ENCODE measurements at regions not wholly inside any gene's neighbourhood (a gene's known extent, or its start where the extent isn't known, plus 50 kb on each side); places are given as distances from the start of the nearest gene placed in this dataset.

GRCh38 chr5:158270996-158271554 is 412.1 kb upstream of the CLINT1 start (continued):
- TF ChIP-seq HIVEP1 (CRISPR knock-in tag; IDR thresholded peaks at IDR 0.05) (no peak), TFAP4 (IDR thresholded peaks at IDR 0.05; ENCODE audit: borderline replicate concordance, low read depth) (no peak), JUND (CRISPR knock-in tag; IDR thresholded peaks at IDR 0.05) (no peak), ZNF280D (CRISPR knock-in tag; IDR thresholded peaks at IDR 0.05) (no peak)

- Histone ChIP-seq H3K79me2 (ENCODE audit: insufficient read depth, low read length) (no peaks in the 10 kb centered on the region), H3K27ac (ENCODE audit: extremely low read length, insufficient read depth, low read length) (no peak overlapping the region), H3K9me3 (ENCODE audit: low read length) (no peaks in the 10 kb centered on the region), H3K9ac (ENCODE audit: insufficient read depth, low read depth, low read length) (no peak overlapping the region), H3K36me3 (replicated peaks in 1 of 2; ENCODE audit: control insufficient read depth in 1 of 2, insufficient read depth in 2 of 2, low read length in 2 of 2) (no peaks in the 10 kb centered on the region), H4K20me1 (ENCODE audit: insufficient read depth, low read length) (no peaks in the 10 kb centered on the region), H3K27me3 (ENCODE audit: control insufficient read depth in 1 of 2, insufficient read depth in 2 of 2, low read length in 2 of 2) (no peaks in the 10 kb centered on the region), H3K4me1 (ENCODE audit: insufficient read depth, low read length) (no peaks in the 10 kb centered on the region), H2AFZ (ENCODE audit: low read length) (no peak overlapping the region), H3K4me2 (ENCODE audit: low read depth, low read length) (no peak overlapping the region), H3K4me3 (replicated peaks in 1 of 3; ENCODE audit: insufficient read depth in 1 of 3, low read depth in 2 of 3, low read length in 3 of 3) (no peak overlapping the region)
- ChIA-PET CTCF (ENCODE audit: low intra/inter-chr PET ratio, low total read pairs) (no interaction called here), POLR2A (no interaction called here)
- WGBS (ENCODE audit: low lambda C conversion rate): 27% methylated on average over 8 of the region's 8 CpGs
- no peak for DNase-seq (ENCODE audit: low spot score)
- intact Hi-C loops (cut with micrococcal nuclease; ENCODE audit: unreplicated experiment): no loop called here
- no TSS peak for BruUV-seq (replicated peaks)
- in situ Hi-C loops (cut with HindIII; ENCODE audit: extremely low pct_ligation_motif_present, low pct_unique_long_range_greater_than_20kb): no loop called here
- no peak for FAIRE-seq
- ATAC-seq: no peak
- TF ChIP-seq ONECUT2 (CRISPR knock-in tag; IDR thresholded peaks at IDR 0.05) (no peak), ZFP1 (CRISPR knock-in tag; IDR thresholded peaks at IDR 0.05) (no peak), ZNF317 (CRISPR knock-in tag; IDR thresholded peaks at IDR 0.05) (no peak), IRX3 (CRISPR knock-in tag; IDR thresholded peaks at IDR 0.05; ENCODE audit: borderline replicate concordance, low read depth) (no peak), CBX2 (IDR thresholded peaks at IDR 0.05; ENCODE audit: low read depth, low read length) (no peak), CBX2 (CRISPR knock-in tag; IDR thresholded peaks at IDR 0.05; ENCODE audit: low read depth) (no peak), ZFYVE20 (CRISPR knock-in tag; IDR thresholded peaks at IDR 0.05; ENCODE audit: borderline replicate concordance, low read depth) (no peak), SALL1 (CRISPR knock-in tag; IDR thresholded peaks at IDR 0.05) (no peak), ZNF761 (CRISPR knock-in tag; conservative IDR thresholded peaks at IDR 0.05) (no peak), GPN1 (CRISPR knock-in tag; IDR thresholded peaks at IDR 0.05; ENCODE audit: borderline replicate concordance) (no peak), ASH2L (IDR thresholded peaks at IDR 0.05; ENCODE audit: insufficient read length, low read depth, low read length) (no peak), NR3C1 (CRISPR knock-in tag; IDR thresholded peaks at IDR 0.05) (no peak)
Measured at GRCh38 chr5:158268286-158268685, 409.3 kb upstream of the CLINT1 start.
